ENCODE measurements at regions not wholly inside any gene's neighbourhood (a gene's known extent, or its start where the extent isn't known, plus 50 kb on each side); places are given as distances from the start of the nearest gene placed in this dataset.

GRCh38 chr2:21280793-21281192, 157.0 kb downstream of the TDRD15 start:
- TF ChIP-seq CTCF (IDR thresholded peaks at IDR 0.05), result no peak
- TF ChIP-seq EZH2 (IDR thresholded peaks at IDR 0.05), result no peak
